NB4 (cell line): ENCODE measurements at regions not wholly inside any gene's neighbourhood (a gene's known extent, or its start where the extent isn't known, plus 50 kb on each side); places are given as distances from the start of the nearest gene placed in this dataset.

Experiments
- CTCF ChIP-seq: IDR thresholded peaks from one replicate; pipeline ENCODE4 v1.5.1; 2012; ENCODE audit warnings: low read depth, low read length
- MAX ChIP-seq: IDR thresholded peaks from 2 replicates; pipeline ENCODE4 v1.6.1; 2011; ENCODE audit warnings: low read depth, low read length
- POLR2A ChIP-seq: IDR thresholded peaks from 2 replicates; pipeline ENCODE4 v1.6.1; 2011; ENCODE audit warnings: mild to moderate bottlenecking; ENCODE audit not compliant: insufficient read length; ENCODE audit errors: extremely low read depth

GRCh38 chr20:24043294-24043693, 54.7 kb upstream of the GGTLC1 start:
- TF ChIP-seq CTCF = no peak
- TF ChIP-seq POLR2A = no peak
- TF ChIP-seq MAX = no peak
